ENCODE measurements at regions not wholly inside any gene's neighbourhood (a gene's known extent, or its start where the extent isn't known, plus 50 kb on each side); places are given as distances from the start of the nearest gene placed in this dataset.

- no peak overlapping the region for H3K4me3 ChIP-seq (ENCODE audit: low read depth, low read length)
- no peak for TF ChIP-seq CTCF (IDR thresholded peaks at IDR 0.05; ENCODE audit: control insufficient read depth, extremely low read depth, insufficient read depth)
- DNase-seq (ENCODE audit: low read depth) = no peak
Measured at GRCh38 chr11:96781082-96781481, 391.3 kb downstream of the JRKL start.

- no peak for TF ChIP-seq CTCF (IDR thresholded peaks at IDR 0.05; ENCODE audit: control insufficient read depth, extremely low read depth, insufficient read depth)
- no peak for DNase-seq (ENCODE audit: low read depth)
- H3K4me3 ChIP-seq (ENCODE audit: low read depth, low read length) = no peak overlapping the region
Measured at GRCh38 chr11:96782632-96783031, 392.8 kb downstream of the JRKL start.

GRCh38 chr11:96783311-96783710, 393.5 kb downstream of the JRKL start:
- no peak for TF ChIP-seq CTCF (IDR thresholded peaks at IDR 0.05; ENCODE audit: control insufficient read depth, extremely low read depth, insufficient read depth)
- H3K4me3 ChIP-seq (ENCODE audit: low read depth, low read length) = no peak overlapping the region
- DNase-seq (ENCODE audit: low read depth) = no peak

- no peak overlapping the region for H3K4me3 ChIP-seq (ENCODE audit: low read depth, low read length)
- DNase-seq (ENCODE audit: low read depth) = no peak
- TF ChIP-seq CTCF (IDR thresholded peaks at IDR 0.05; ENCODE audit: control insufficient read depth, extremely low read depth, insufficient read depth) = no peak
Measured at GRCh38 chr11:96785073-96785472, 395.3 kb downstream of the JRKL start.

GRCh38 chr11:96794152-96794551, 404.3 kb downstream of the JRKL start:
- H3K4me3 ChIP-seq (ENCODE audit: low read depth, low read length) = no peak overlapping the region
- no peak for DNase-seq (ENCODE audit: low read depth)
- peak; percentile 34 for TF ChIP-seq CTCF (IDR thresholded peaks at IDR 0.05; ENCODE audit: control insufficient read depth, extremely low read depth, insufficient read depth)

GRCh38 chr11:96798445-96798844, 408.6 kb downstream of the JRKL start:
- H3K4me3 ChIP-seq (ENCODE audit: low read depth, low read length) = no peak overlapping the region
- DNase-seq (ENCODE audit: low read depth) = no peak
- TF ChIP-seq CTCF (IDR thresholded peaks at IDR 0.05; ENCODE audit: control insufficient read depth, extremely low read depth, insufficient read depth) = no peak

GRCh38 chr11:96815236-96815635, 425.4 kb downstream of the JRKL start:
- no peak overlapping the region for H3K4me3 ChIP-seq (ENCODE audit: low read depth, low read length)
- TF ChIP-seq CTCF (IDR thresholded peaks at IDR 0.05; ENCODE audit: control insufficient read depth, extremely low read depth, insufficient read depth) = no peak
- no peak for DNase-seq (ENCODE audit: low read depth)
